DOHH2 (cell line): ENCODE measurements at regions not wholly inside any gene's neighbourhood (a gene's known extent, or its start where the extent isn't known, plus 50 kb on each side); places are given as distances from the start of the nearest gene placed in this dataset.

Experiments used
- CTCF ChIP-seq: fragments of 200-600 bp; sonication (generic); IDR thresholded peaks from one replicate; pipeline ENCODE4 v1.5.1; 2014; ENCODE audit warnings: antibody characterized with exemption, mild to moderate bottlenecking, low read depth, low read length; ENCODE audit not compliant: poor library complexity, severe bottlenecking
- EZH2phosphoT487 ChIP-seq: fragments of 200-600 bp; sonication (generic); IDR thresholded peaks from 2 replicates; pipeline ENCODE4 v1.6.1; 2017; ENCODE audit warnings: borderline replicate concordance, mild to moderate bottlenecking, antibody characterized with exemption, low read length, moderate library complexity, mixed read lengths

GRCh38 chr1:234712891-234713305 is 102.9 kb upstream of the IRF2BP2 start:
- no peak for TF ChIP-seq CTCF
- TF ChIP-seq EZH2phosphoT487, result no peak
